HepG2 (cell line): ENCODE measurements at regions not wholly inside any gene's neighbourhood (a gene's known extent, or its start where the extent isn't known, plus 50 kb on each side); places are given as distances from the start of the nearest gene placed in this dataset.

Source experiments
- ATAC-seq: fragments of 200-7000 bp; cut with Tn5 transposase; 3 replicates; pipeline ENCODE4 v1.9.1; 2020; ENCODE audit warnings: mild to moderate bottlenecking, moderate library complexity
- BruUV-seq: library from RNA; stranded (reverse); fragments of 400-500 nt; replicated peaks from 2 replicates; lab custom pipeline; 2021; lab: Mats Ljungman, UMichigan
- CTCF ChIA-PET: fragments of 300-600 bp; formaldehyde crosslinking; extraction: SDS; loops from one replicate; lab custom pipeline; 2021; ENCODE audit warnings: low total read pairs, inconsistent platforms, low intra/inter-chr PET ratio; lab: Yijun Ruan, JAX
- POLR2A ChIA-PET: fragments of 350-600 bp; sonication (Branson Sonifier 250); formaldehyde crosslinking; loops from one replicate; lab custom pipeline; 2020; ENCODE audit warnings: antibody characterized with exemption, inconsistent platforms; lab: Yijun Ruan, JAX
- DNase-seq: peaks from one replicate; pipeline ENCODE4 v3.0.0-alpha.2; 2015; ENCODE audit warnings: low spot score
- FAIRE-seq: peaks from 3 replicates; lab custom pipeline; 2011; peaks lifted over from hg19 to GRCh38; lab: Jason Lieb, UNC
- H2AFZ ChIP-seq: one replicate; pipeline ENCODE4 v1.6.1; 2011; ENCODE audit warnings: low read length, inconsistent platforms
- H3K27ac ChIP-seq: fragments of 300-600 bp; 3 replicates; pipeline ENCODE4 v1.8.0; 2011; ENCODE audit warnings: mixed run types, mild to moderate bottlenecking, mixed read lengths, low read length, inconsistent platforms; ENCODE audit not compliant: insufficient read depth; ENCODE audit errors: extremely low read length
- H3K27me3 ChIP-seq, 2 experiments: fragments of 200-600 bp in 1 of 2; 2 replicates in 1 of 2; 3 replicates in 1 of 2; pipeline versions ENCODE4 v1.6.0 to v1.8.0; 2011; ENCODE audit warnings: low read length in 2 of 2, mild to moderate bottlenecking in 2 of 2, moderate library complexity in 2 of 2, inconsistent platforms in 1 of 2; ENCODE audit not compliant: insufficient read depth in 2 of 2, control insufficient read depth in 1 of 2
- H3K36me3 ChIP-seq, 2 experiments: fragments of 200-600 bp in 1 of 2; replicated peaks in 1 of 2; 2 replicates in 1 of 2; 3 replicates in 1 of 2; pipeline versions ENCODE4 v1.5.1 to v1.8.0; 2011; ENCODE audit warnings: low read length in 2 of 2, inconsistent platforms in 1 of 2; ENCODE audit not compliant: insufficient read depth in 2 of 2, control insufficient read depth in 1 of 2
- H3K4me1 ChIP-seq: 2 replicates; pipeline ENCODE4 v1.5.1; 2012; ENCODE audit warnings: low read length, inconsistent platforms; ENCODE audit not compliant: insufficient read depth
- H3K4me2 ChIP-seq: 2 replicates; pipeline ENCODE4 v1.6.0; 2011; ENCODE audit warnings: low read depth, low read length, inconsistent platforms
- H3K4me3 ChIP-seq, 3 experiments: fragments of 200-600 bp in 1 of 3; sonication (generic), shearing (Covaris generic) in 1 of 3; replicated peaks in 1 of 3; 2 replicates each; pipeline ENCODE4 v1.5.1; 2011 to 2016; ENCODE audit warnings: low read length in 3 of 3, inconsistent platforms in 2 of 3, low read depth in 2 of 3, mild to moderate bottlenecking in 2 of 3, control low read depth in 1 of 3, mixed read lengths in 1 of 3; ENCODE audit not compliant: insufficient read depth in 1 of 3
- H3K79me2 ChIP-seq: one replicate; pipeline ENCODE4 v1.6.1; 2011; ENCODE audit warnings: low read length, inconsistent platforms; ENCODE audit not compliant: insufficient read depth
- H3K9ac ChIP-seq: 2 replicates; pipeline ENCODE4 v1.6.0; 2011; ENCODE audit warnings: mild to moderate bottlenecking, low read depth, low read length, inconsistent platforms; ENCODE audit not compliant: insufficient read depth
- H3K9me3 ChIP-seq: 2 replicates; pipeline ENCODE4 v1.5.1; 2012; ENCODE audit warnings: mild to moderate bottlenecking, low read length
- H4K20me1 ChIP-seq: 2 replicates; pipeline ENCODE4 v1.6.0; 2011; ENCODE audit warnings: inconsistent platforms, mild to moderate bottlenecking, low read length, moderate library complexity; ENCODE audit not compliant: insufficient read depth
- BORCS8-MEF2B ChIP-seq: sonication (generic); formaldehyde crosslinking; IDR thresholded peaks from 2 replicates; pipeline ENCODE4 v1.8.0; 2022; ENCODE audit warnings: mild to moderate bottlenecking, missing genetic modification reagents
- KDM5B ChIP-seq: sonication (generic); formaldehyde crosslinking; IDR thresholded peaks from 2 replicates; pipeline ENCODE4 v1.4.0; 2020; ENCODE audit warnings: missing genetic modification reagents, mild to moderate bottlenecking, borderline replicate concordance
- MED8 ChIP-seq: sonication (generic); formaldehyde crosslinking; IDR thresholded peaks from 2 replicates; pipeline ENCODE4 v1.8.1; 2023; ENCODE audit warnings: mild to moderate bottlenecking, missing genetic modification reagents; ENCODE audit not compliant: insufficient replicate concordance
- MEIS1 ChIP-seq: sonication (generic); formaldehyde crosslinking; IDR thresholded peaks from 2 replicates; pipeline ENCODE4 v1.9.0; 2021; ENCODE audit warnings: mild to moderate bottlenecking, missing genetic modification reagents, moderate library complexity, borderline replicate concordance
- NKX3-1 ChIP-seq: sonication (generic); formaldehyde crosslinking; IDR thresholded peaks from 2 replicates; pipeline ENCODE4 v1.5.0; 2020; ENCODE audit warnings: missing genetic modification reagents
- PAWR ChIP-seq: sonication (generic); formaldehyde crosslinking; IDR thresholded peaks from 2 replicates; pipeline ENCODE4 v1.4.0; 2020; ENCODE audit warnings: missing genetic modification reagents, mild to moderate bottlenecking, borderline replicate concordance
- PLRG1 ChIP-seq: fragments of 450-650 bp; conservative IDR thresholded peaks from 2 replicates; pipeline ENCODE4 v1.6.1; 2016
- RCOR2 ChIP-seq: IDR thresholded peaks from 2 replicates; pipeline ENCODE4 v1.6.1; 2016; ENCODE audit warnings: missing biosample characterization, missing genetic modification reagents
- RELA ChIP-seq: sonication (generic); formaldehyde crosslinking; IDR thresholded peaks from 2 replicates; pipeline ENCODE4 v1.4.0; 2020; ENCODE audit warnings: missing genetic modification reagents
- RFX1 ChIP-seq: fragments of 450-650 bp; IDR thresholded peaks from 2 replicates; pipeline ENCODE4 v1.6.1; 2017
- RXRB ChIP-seq: IDR thresholded peaks from 2 replicates; pipeline ENCODE4 v1.6.1; 2016; ENCODE audit warnings: borderline replicate concordance, missing genetic modification reagents, missing compliant biosample characterization
- SNRNP70 ChIP-seq: fragments of 200-400 bp; formaldehyde crosslinking; IDR thresholded peaks from 2 replicates; pipeline ENCODE4 v1.6.1; 2017; ENCODE audit warnings: mild to moderate bottlenecking, low read depth, low read length, moderate library complexity
- TAF1 ChIP-seq: sonication (generic); formaldehyde crosslinking; IDR thresholded peaks from 2 replicates; pipeline ENCODE4 v1.4.0; 2020; ENCODE audit warnings: missing genetic modification reagents
- THAP11 ChIP-seq: IDR thresholded peaks from 2 replicates; pipeline ENCODE4 v1.6.1; 2016; ENCODE audit warnings: missing biosample characterization, missing genetic modification reagents
- WIZ ChIP-seq: sonication (generic); formaldehyde crosslinking; IDR thresholded peaks from 2 replicates; pipeline ENCODE4 v1.5.1; 2020; ENCODE audit warnings: mild to moderate bottlenecking, missing genetic modification reagents
- ZFP36L2 ChIP-seq: sonication (generic); formaldehyde crosslinking; IDR thresholded peaks from 2 replicates; pipeline ENCODE4 v1.4.0; 2020; ENCODE audit warnings: missing genetic modification reagents
- in situ Hi-C: cut with HindIII; loops from 2 replicates; pipeline ENCODE4 v1.10.0; 2017; ENCODE audit warnings: low pct_unique_long_range_greater_than_20kb; ENCODE audit not compliant: extremely low pct_ligation_motif_present
- intact Hi-C: fragments of 100-400 bp; cut with micrococcal nuclease; formaldehyde crosslinking; loops from one replicate; pipeline ENCODE4 v1.10.0; 2022; ENCODE audit not compliant: unreplicated experiment
- TF ChIP-seq, protein P1 (sequence below): sonication (generic); formaldehyde crosslinking; IDR thresholded peaks from 2 replicates; pipeline ENCODE4 v1.5.0; 2020; ENCODE audit warnings: missing genetic modification reagents
- TF ChIP-seq, protein P2 (sequence below): sonication (generic); formaldehyde crosslinking; IDR thresholded peaks from 2 replicates; pipeline ENCODE4 v1.9.0; 2021; ENCODE audit warnings: missing genetic modification reagents, mild to moderate bottlenecking, borderline replicate concordance
- TF ChIP-seq, protein P3 (sequence below): sonication (generic); formaldehyde crosslinking; conservative IDR thresholded peaks from 2 replicates; pipeline ENCODE4 v1.8.0; 2022; ENCODE audit warnings: missing genetic modification reagents
- TF ChIP-seq, protein P4 (sequence below): sonication (generic); formaldehyde crosslinking; IDR thresholded peaks from 2 replicates; pipeline ENCODE4 v1.5.0; 2020; ENCODE audit warnings: missing genetic modification reagents

DNA sequence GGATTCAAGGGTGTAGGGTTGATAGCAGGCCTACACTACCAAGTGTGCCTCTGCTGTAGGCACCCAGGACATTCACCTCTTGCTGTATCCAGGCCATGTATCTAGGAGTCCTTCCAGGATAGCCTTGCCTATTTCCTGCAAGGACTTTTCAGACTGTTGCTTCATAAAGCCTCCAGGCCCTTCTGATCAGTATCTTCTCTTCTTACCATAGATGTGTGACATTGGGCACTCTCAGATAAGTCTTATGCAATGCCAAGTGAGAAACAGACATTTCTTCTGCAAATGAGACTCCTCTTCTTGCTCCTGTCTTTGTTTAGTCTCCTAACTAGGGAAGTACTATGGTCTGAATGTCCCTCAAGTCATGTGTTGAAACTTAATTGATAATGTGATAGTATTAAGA is 386.8 kb downstream of the ANKRD50 start:
- H3K4me3 ChIP-seq, result no peak overlapping the region
- no peaks in the 10 kb centered on the region for H3K9me3 ChIP-seq
- no peaks in the 10 kb centered on the region for H3K27me3 ChIP-seq
- no peak for ATAC-seq
- no peak overlapping the region for H3K27ac ChIP-seq
- FAIRE-seq, result no peak
- CTCF ChIA-PET, result no interaction called here
- in situ Hi-C loops, result loop anchor here (25.0 kb wide), 1 partner anchor 912 kb away; no protein-coding TSS in a partner anchor
- no peak overlapping the region for H2AFZ ChIP-seq
- BruUV-seq, result no TSS peak
- H3K36me3 ChIP-seq, result no peaks in the 10 kb centered on the region
- no peak overlapping the region for H3K9ac ChIP-seq
- TF ChIP-seq, protein P1, sequence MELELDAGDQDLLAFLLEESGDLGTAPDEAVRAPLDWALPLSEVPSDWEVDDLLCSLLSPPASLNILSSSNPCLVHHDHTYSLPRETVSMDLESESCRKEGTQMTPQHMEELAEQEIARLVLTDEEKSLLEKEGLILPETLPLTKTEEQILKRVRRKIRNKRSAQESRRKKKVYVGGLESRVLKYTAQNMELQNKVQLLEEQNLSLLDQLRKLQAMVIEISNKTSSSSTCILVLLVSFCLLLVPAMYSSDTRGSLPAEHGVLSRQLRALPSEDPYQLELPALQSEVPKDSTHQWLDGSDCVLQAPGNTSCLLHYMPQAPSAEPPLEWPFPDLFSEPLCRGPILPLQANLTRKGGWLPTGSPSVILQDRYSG (CRISPR knock-in tag), result no peak
- TF ChIP-seq PAWR (CRISPR knock-in tag) (no peak), KDM5B (CRISPR knock-in tag) (no peak), NKX3-1 (no peak), TAF1 (CRISPR knock-in tag) (no peak), RELA (CRISPR knock-in tag) (no peak), PLRG1 (no peak), RCOR2 (CRISPR knock-in tag) (no peak), RFX1 (no peak), ZFP36L2 (CRISPR knock-in tag) (no peak), SNRNP70 (no peak), BORCS8-MEF2B (no peak), MEIS1 (no peak), RXRB (CRISPR knock-in tag) (no peak), WIZ (no peak), THAP11 (CRISPR knock-in tag) (no peak), MED8 (CRISPR knock-in tag) (no peak)
- TF ChIP-seq, protein P2, sequence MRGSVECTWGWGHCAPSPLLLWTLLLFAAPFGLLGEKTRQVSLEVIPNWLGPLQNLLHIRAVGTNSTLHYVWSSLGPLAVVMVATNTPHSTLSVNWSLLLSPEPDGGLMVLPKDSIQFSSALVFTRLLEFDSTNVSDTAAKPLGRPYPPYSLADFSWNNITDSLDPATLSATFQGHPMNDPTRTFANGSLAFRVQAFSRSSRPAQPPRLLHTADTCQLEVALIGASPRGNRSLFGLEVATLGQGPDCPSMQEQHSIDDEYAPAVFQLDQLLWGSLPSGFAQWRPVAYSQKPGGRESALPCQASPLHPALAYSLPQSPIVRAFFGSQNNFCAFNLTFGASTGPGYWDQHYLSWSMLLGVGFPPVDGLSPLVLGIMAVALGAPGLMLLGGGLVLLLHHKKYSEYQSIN, result no peak
- TF ChIP-seq, protein P3, sequence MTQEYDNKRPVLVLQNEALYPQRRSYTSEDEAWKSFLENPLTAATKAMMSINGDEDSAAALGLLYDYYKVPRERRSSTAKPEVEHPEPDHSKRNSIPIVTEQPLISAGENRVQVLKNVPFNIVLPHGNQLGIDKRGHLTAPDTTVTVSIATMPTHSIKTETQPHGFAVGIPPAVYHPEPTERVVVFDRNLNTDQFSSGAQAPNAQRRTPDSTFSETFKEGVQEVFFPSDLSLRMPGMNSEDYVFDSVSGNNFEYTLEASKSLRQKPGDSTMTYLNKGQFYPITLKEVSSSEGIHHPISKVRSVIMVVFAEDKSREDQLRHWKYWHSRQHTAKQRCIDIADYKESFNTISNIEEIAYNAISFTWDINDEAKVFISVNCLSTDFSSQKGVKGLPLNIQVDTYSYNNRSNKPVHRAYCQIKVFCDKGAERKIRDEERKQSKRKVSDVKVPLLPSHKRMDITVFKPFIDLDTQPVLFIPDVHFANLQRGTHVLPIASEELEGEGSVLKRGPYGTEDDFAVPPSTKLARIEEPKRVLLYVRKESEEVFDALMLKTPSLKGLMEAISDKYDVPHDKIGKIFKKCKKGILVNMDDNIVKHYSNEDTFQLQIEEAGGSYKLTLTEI (CRISPR knock-in tag), result no peak
- TF ChIP-seq, protein P4, sequence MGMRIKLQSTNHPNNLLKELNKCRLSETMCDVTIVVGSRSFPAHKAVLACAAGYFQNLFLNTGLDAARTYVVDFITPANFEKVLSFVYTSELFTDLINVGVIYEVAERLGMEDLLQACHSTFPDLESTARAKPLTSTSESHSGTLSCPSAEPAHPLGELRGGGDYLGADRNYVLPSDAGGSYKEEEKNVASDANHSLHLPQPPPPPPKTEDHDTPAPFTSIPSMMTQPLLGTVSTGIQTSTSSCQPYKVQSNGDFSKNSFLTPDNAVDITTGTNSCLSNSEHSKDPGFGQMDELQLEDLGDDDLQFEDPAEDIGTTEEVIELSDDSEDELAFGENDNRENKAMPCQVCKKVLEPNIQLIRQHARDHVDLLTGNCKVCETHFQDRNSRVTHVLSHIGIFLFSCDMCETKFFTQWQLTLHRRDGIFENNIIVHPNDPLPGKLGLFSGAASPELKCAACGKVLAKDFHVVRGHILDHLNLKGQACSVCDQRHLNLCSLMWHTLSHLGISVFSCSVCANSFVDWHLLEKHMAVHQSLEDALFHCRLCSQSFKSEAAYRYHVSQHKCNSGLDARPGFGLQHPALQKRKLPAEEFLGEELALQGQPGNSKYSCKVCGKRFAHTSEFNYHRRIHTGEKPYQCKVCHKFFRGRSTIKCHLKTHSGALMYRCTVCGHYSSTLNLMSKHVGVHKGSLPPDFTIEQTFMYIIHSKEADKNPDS (CRISPR knock-in tag), result no peak
- TF ChIP-seq, all 625 proteins: peak for 0
- DNase-seq, result no peak
- Histone ChIP-seq H4K20me1 (no peaks in the 10 kb centered on the region), H3K79me2 (no peaks in the 10 kb centered on the region), H3K4me2 (no peak overlapping the region), H3K4me1 (no peaks in the 10 kb centered on the region)
- POLR2A ChIA-PET, result no interaction called here
- intact Hi-C loops, result no loop called here
